ENCODE measurements at regions not wholly inside any gene's neighbourhood (a gene's known extent, or its start where the extent isn't known, plus 50 kb on each side); places are given as distances from the start of the nearest gene placed in this dataset.

GRCh38 chr21:38014298-38014697, 98.0 kb upstream of the KCNJ6 start:
- TF ChIP-seq, protein P1, sequence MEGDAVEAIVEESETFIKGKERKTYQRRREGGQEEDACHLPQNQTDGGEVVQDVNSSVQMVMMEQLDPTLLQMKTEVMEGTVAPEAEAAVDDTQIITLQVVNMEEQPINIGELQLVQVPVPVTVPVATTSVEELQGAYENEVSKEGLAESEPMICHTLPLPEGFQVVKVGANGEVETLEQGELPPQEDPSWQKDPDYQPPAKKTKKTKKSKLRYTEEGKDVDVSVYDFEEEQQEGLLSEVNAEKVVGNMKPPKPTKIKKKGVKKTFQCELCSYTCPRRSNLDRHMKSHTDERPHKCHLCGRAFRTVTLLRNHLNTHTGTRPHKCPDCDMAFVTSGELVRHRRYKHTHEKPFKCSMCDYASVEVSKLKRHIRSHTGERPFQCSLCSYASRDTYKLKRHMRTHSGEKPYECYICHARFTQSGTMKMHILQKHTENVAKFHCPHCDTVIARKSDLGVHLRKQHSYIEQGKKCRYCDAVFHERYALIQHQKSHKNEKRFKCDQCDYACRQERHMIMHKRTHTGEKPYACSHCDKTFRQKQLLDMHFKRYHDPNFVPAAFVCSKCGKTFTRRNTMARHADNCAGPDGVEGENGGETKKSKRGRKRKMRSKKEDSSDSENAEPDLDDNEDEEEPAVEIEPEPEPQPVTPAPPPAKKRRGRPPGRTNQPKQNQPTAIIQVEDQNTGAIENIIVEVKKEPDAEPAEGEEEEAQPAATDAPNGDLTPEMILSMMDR (conservative IDR thresholded peaks at IDR 0.05 in 1 of 2, IDR thresholded peaks at IDR 0.05 in 1 of 2; ENCODE audit: low read depth in 1 of 2, low read length in 2 of 2), result no peak
- TF ChIP-seq EZH2 (IDR thresholded peaks at IDR 0.05; ENCODE audit: low read length, missing control alignments), result no peak
- Histone ChIP-seq H3K9ac (ENCODE audit: insufficient read depth, low read length) (no peak overlapping the region), H3K79me2 (ENCODE audit: control insufficient read depth, insufficient read depth, low read length) (no peaks in the 10 kb centered on the region), H3K27ac (ENCODE audit: insufficient read depth, low read length) (no peak overlapping the region), H3K4me3 (replicated peaks in 1 of 4; ENCODE audit: control extremely low read depth in 1 of 4, insufficient read depth in 1 of 4, low read depth in 3 of 4, low read length in 4 of 4) (no peak overlapping the region), H3K27me3 (ENCODE audit: control insufficient read depth, insufficient read depth, low read length) (peaks cover 4% of the 10 kb centered on the region), H4K20me1 (ENCODE audit: control insufficient read depth, extremely low read depth, insufficient read depth, low read length) (no peaks in the 10 kb centered on the region), H3K36me3 (ENCODE audit: control insufficient read depth, insufficient read depth, low read length) (no peaks in the 10 kb centered on the region), H3K4me1 (ENCODE audit: control insufficient read depth, extremely low read depth, insufficient read depth, low read length) (no peaks in the 10 kb centered on the region), H3K9me3 (ENCODE audit: control insufficient read depth, insufficient read depth, low read depth, low read length) (no peaks in the 10 kb centered on the region), H3K4me2 (ENCODE audit: extremely low read depth, insufficient read depth, low read length) (no peak overlapping the region), H2AFZ (ENCODE audit: low read length) (no peak overlapping the region)
- no peak for DNase-seq (ENCODE audit: low read depth in 2 of 2)

DNA sequence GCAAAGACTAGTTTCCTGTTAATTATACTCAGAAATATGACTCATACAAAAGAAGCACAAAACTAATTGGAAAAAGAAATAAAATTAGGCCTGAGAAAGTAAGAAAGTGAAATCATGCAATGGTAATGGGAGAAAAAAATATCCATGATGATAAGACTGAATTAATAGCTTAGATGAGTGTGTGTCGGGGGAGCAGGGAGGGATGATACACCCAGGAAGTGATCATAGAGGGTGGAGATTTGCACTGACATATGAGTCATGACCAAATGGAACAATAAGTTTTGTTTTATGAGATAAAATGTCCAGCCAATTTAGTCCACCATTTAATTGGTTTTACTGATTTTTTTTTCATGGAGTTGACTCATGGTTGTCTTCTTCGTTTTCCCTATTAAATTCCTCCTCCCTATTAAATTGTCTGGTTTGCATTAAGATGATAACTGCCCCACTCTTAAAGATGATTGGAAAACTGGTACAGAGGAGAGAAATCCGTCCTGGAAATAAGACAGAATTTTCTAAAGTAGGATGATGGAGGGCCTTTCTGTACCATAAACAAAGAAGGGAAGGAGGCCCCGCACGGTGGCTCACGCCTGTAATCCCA, 111.7 kb upstream of the KCNJ6 start:
- H3K9ac ChIP-seq (ENCODE audit: insufficient read depth, low read length), result no peak overlapping the region
- H3K4me3 ChIP-seq (replicated peaks in 1 of 4; ENCODE audit: control extremely low read depth in 1 of 4, insufficient read depth in 1 of 4, low read depth in 3 of 4, low read length in 4 of 4), result no peak overlapping the region
- no peak overlapping the region for H2AFZ ChIP-seq (ENCODE audit: low read length)
- no peak overlapping the region for H3K27ac ChIP-seq (ENCODE audit: insufficient read depth, low read length)
- no peaks in the 10 kb centered on the region for H4K20me1 ChIP-seq (ENCODE audit: control insufficient read depth, extremely low read depth, insufficient read depth, low read length)
- H3K36me3 ChIP-seq (ENCODE audit: control insufficient read depth, insufficient read depth, low read length), result no peaks in the 10 kb centered on the region
- no peak for TF ChIP-seq EZH2 (IDR thresholded peaks at IDR 0.05; ENCODE audit: low read length, missing control alignments)
- TF ChIP-seq, protein P1 (conservative IDR thresholded peaks at IDR 0.05 in 1 of 2, IDR thresholded peaks at IDR 0.05 in 1 of 2; ENCODE audit: low read depth in 1 of 2, low read length in 2 of 2), result no peak
- no peaks in the 10 kb centered on the region for H3K9me3 ChIP-seq (ENCODE audit: control insufficient read depth, insufficient read depth, low read depth, low read length)
- no peak overlapping the region for H3K4me2 ChIP-seq (ENCODE audit: extremely low read depth, insufficient read depth, low read length)
- H3K27me3 ChIP-seq (ENCODE audit: control insufficient read depth, insufficient read depth, low read length), result no peaks in the 10 kb centered on the region
- peak in 1 of 2 donors; percentile 51 for DNase-seq (ENCODE audit: low read depth in 2 of 2)
- H3K79me2 ChIP-seq (ENCODE audit: control insufficient read depth, insufficient read depth, low read length), result no peaks in the 10 kb centered on the region
- no peaks in the 10 kb centered on the region for H3K4me1 ChIP-seq (ENCODE audit: control insufficient read depth, extremely low read depth, insufficient read depth, low read length)

DNA sequence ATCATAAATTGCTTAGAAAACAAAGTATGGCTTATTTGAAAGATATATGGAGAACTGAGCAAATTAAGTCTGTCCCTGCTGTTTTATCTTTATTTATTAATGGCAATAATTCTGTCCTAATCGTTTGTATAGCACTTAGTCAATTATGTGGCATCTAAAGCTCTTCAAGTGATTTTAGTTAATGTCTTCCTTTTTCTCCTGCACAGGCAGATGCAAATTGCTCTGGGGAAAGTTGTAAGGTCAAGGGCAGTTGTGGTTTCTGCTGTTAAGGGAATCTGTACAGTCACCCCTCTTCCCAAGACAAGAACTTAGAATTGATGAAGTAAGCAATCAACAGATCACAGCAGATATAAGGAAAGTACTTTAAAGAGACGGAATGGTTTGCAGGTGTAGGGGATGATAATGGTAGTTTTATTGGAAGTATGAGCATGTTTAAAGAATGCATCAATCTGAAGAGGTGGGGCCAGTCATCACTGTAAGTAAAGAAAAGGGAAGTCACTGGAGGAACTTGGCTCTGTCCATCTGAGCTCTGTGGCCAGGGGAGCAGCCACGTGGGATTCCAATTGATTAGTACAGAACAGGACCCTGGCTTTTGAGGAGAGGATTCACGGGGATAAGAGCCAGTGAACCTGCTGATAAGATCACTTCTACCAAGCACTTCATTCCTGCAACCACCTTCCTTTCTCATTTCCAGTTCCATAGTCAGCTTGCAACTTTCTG, 116.0 kb upstream of the KCNJ6 start:
- TF ChIP-seq EZH2 (IDR thresholded peaks at IDR 0.05; ENCODE audit: low read length, missing control alignments), result no peak
- TF ChIP-seq, protein P1 (conservative IDR thresholded peaks at IDR 0.05 in 1 of 2, IDR thresholded peaks at IDR 0.05 in 1 of 2; ENCODE audit: low read depth in 1 of 2, low read length in 2 of 2), result no peak
- no peaks in the 10 kb centered on the region for H3K9me3 ChIP-seq (ENCODE audit: control insufficient read depth, insufficient read depth, low read depth, low read length)

More for the DNA sequence above, 116.0 kb upstream of the KCNJ6 start:
- Histone ChIP-seq H3K79me2 (ENCODE audit: control insufficient read depth, insufficient read depth, low read length) (no peaks in the 10 kb centered on the region), H3K9ac (ENCODE audit: insufficient read depth, low read length) (no peak overlapping the region), H3K27ac (ENCODE audit: insufficient read depth, low read length) (no peak overlapping the region), H3K4me3 (replicated peaks in 1 of 4; ENCODE audit: control extremely low read depth in 1 of 4, insufficient read depth in 1 of 4, low read depth in 3 of 4, low read length in 4 of 4) (no peak overlapping the region), H3K4me1 (ENCODE audit: control insufficient read depth, extremely low read depth, insufficient read depth, low read length) (no peaks in the 10 kb centered on the region), H4K20me1 (ENCODE audit: control insufficient read depth, extremely low read depth, insufficient read depth, low read length) (no peaks in the 10 kb centered on the region), H3K4me2 (ENCODE audit: extremely low read depth, insufficient read depth, low read length) (no peak overlapping the region), H2AFZ (ENCODE audit: low read length) (no peak overlapping the region), H3K36me3 (ENCODE audit: control insufficient read depth, insufficient read depth, low read length) (no peaks in the 10 kb centered on the region), H3K27me3 (ENCODE audit: control insufficient read depth, insufficient read depth, low read length) (no peaks in the 10 kb centered on the region)
- no peak for DNase-seq (ENCODE audit: low read depth in 2 of 2)

All from fibroblast of lung (primary cell).